Fibroblast of villous mesenchyme (primary cell): ENCODE measurements at regions not wholly inside any gene's neighbourhood (a gene's known extent, or its start where the extent isn't known, plus 50 kb on each side); places are given as distances from the start of the nearest gene placed in this dataset.

Experiments
- DNase-seq: peaks from one replicate; pipeline ENCODE4 v3.0.0-alpha.2; 2010; ENCODE audit warnings: low read depth
- H3K4me3 ChIP-seq: 2 replicates; pipeline ENCODE4 v1.5.1; 2011; ENCODE audit warnings: low read depth, mild to moderate bottlenecking, low read length
- CTCF ChIP-seq: IDR thresholded peaks from 2 replicates; pipeline ENCODE4 v1.5.1; 2012; ENCODE audit warnings: low read depth, mild to moderate bottlenecking, low read length; ENCODE audit not compliant: insufficient read depth

GRCh38 chr10:4120096-4120853 lies 335.3 kb upstream of the KLF6 start:
- no peak for DNase-seq
- no peak overlapping the region for H3K4me3 ChIP-seq
- TF ChIP-seq CTCF, result no peak

DNA sequence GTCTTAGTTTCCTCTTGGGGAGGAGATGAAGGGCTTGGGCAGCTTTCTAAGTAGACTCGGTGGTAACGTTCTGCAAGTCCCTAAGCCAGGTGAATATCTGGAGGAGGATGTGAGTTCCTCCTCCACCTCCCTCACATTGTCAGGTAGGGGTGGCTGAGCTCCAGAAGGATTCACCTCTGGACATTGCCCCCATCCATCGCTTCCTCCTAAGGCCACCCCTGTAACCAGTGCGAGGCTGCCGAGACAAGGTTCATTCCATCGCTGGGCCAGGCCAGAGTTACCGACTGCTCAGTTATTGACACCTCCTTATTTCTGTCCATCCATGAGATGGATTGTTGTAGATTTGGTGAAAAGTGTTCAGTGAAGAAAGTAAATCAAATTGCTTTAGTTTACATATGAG lies 334.1 kb upstream of the KLF6 start:
- no peak overlapping the region for H3K4me3 ChIP-seq
- no peak for TF ChIP-seq CTCF
- DNase-seq, result no peak

DNA sequence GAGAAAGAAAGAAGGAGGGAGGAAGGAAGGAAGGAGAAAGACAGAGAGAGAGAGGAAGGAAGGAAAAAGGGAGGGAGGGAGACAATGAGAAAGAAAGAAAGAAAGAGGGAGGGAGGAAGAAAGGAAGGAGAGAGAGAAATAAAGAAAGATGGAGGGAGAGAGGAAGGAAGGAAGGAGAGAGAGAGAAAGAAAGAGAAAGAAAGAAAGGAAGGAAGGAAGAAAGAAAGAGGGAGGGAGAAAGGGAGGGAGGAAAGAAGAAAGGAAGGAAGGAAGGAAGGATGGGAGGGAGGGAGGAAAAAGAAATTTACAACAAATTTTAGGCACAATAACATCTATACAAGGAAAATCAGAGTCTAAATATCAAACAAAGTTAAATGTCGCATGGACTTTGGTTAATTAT lies 332.6 kb upstream of the KLF6 start:
- no peak for DNase-seq
- no peak for TF ChIP-seq CTCF
- no peak overlapping the region for H3K4me3 ChIP-seq

DNA sequence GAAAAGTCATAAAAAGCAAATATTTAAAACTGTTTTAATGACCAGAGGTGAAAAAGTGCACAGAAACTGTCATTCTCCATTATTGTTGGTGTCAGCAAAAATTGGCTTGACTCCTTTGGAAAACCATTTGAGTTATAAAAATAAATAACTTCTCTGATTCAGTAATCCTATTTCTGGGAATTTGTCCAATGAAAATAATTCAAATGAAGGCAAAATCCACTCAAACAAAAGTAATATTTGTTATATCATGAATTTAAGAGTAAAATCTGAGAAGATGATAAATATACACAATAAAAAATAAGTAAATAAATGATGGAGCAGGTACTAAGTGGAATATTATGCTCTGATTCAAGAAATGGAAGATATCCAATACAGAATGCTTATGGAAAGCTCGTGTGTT lies 326.6 kb upstream of the KLF6 start:
- TF ChIP-seq CTCF, result no peak
- no peak overlapping the region for H3K4me3 ChIP-seq
- no peak for DNase-seq

GRCh38 chr10:4109469-4109868 lies 324.5 kb upstream of the KLF6 start:
- H3K4me3 ChIP-seq, result no peak overlapping the region
- DNase-seq, result no peak
- TF ChIP-seq CTCF, result no peak

- DNase-seq, result no peak
- TF ChIP-seq CTCF, result no peak
- no peak overlapping the region for H3K4me3 ChIP-seq
Observed at GRCh38 chr10:4108693-4109092, 323.7 kb upstream of the KLF6 start.
